IMR-90 (cell line): ENCODE measurements at regions not wholly inside any gene's neighbourhood (a gene's known extent, or its start where the extent isn't known, plus 50 kb on each side); places are given as distances from the start of the nearest gene placed in this dataset.

Source experiments
- ATAC-seq: fragments of 200-7000 bp; cut with Tn5 transposase; 2 replicates; pipeline ENCODE4 v1.9.1; 2020; ENCODE audit warnings: low read depth, mild to moderate bottlenecking, moderate library complexity
- BruUV-seq: library from RNA; stranded (reverse); fragments of 400-500 nt; replicated peaks from 2 replicates; lab custom pipeline; 2021; lab: Mats Ljungman, UMichigan
- CTCF ChIA-PET: fragments of 300-600 bp; formaldehyde crosslinking; extraction: SDS; loops from one replicate; lab custom pipeline; 2021; ENCODE audit warnings: antibody characterized with exemption; lab: Yijun Ruan, JAX
- POLR2A ChIA-PET: fragments of 300-600 bp; sonication (Branson Sonifier 250); formaldehyde crosslinking; loops from one replicate; lab custom pipeline; 2022; ENCODE audit warnings: antibody characterized with exemption; ENCODE audit not compliant: unreplicated experiment; lab: Charles Lee
- DNase-seq: peaks from one replicate; pipeline ENCODE4 v3.0.0; 2013
- H2AFZ ChIP-seq: replicated peaks from 2 replicates; pipeline ENCODE3; 2013; ENCODE audit warnings: low read length, mild to moderate bottlenecking; ENCODE audit not compliant: poor library complexity
- H2AK5ac ChIP-seq: 2 replicates; pipeline ENCODE4 v1.6.1; 2013; ENCODE audit warnings: low read depth, low read length, inconsistent platforms
- H2AK9ac ChIP-seq: replicated peaks from 2 replicates; pipeline ENCODE3; 2013; ENCODE audit warnings: mild to moderate bottlenecking, low read depth, low read length, moderate library complexity; ENCODE audit not compliant: poor library complexity
- H2BK120ac ChIP-seq: 2 replicates; pipeline ENCODE4 v1.6.1; 2013; ENCODE audit warnings: low read depth, low read length, inconsistent platforms
- H2BK15ac ChIP-seq: 3 replicates; pipeline ENCODE4 v1.6.1; 2013; ENCODE audit warnings: low read depth, low read length, inconsistent platforms
- H2BK20ac ChIP-seq: 2 replicates; pipeline ENCODE4 v1.6.1; 2013; ENCODE audit warnings: low read depth, mild to moderate bottlenecking, inconsistent platforms, low read length, moderate library complexity
- H2BK5ac ChIP-seq: 2 replicates; pipeline ENCODE4 v1.6.1; 2013; ENCODE audit warnings: mild to moderate bottlenecking, low read depth, low read length, inconsistent platforms; ENCODE audit not compliant: poor library complexity, severe bottlenecking
- H3K14ac ChIP-seq: replicated peaks from 2 replicates; pipeline ENCODE4 v1.6.1; 2013; ENCODE audit warnings: low read depth, low read length, inconsistent platforms
- H3K18ac ChIP-seq: 2 replicates; pipeline ENCODE4 v1.6.1; 2013; ENCODE audit warnings: low read depth, low read length, control low read depth
- H3K23ac ChIP-seq: 2 replicates; pipeline ENCODE4 v1.6.1; 2013; ENCODE audit warnings: low read depth, low read length, inconsistent platforms
- H3K27ac ChIP-seq: 2 replicates; pipeline ENCODE4 v1.5.1; 2013; ENCODE audit warnings: mild to moderate bottlenecking, control low read depth, low read length; ENCODE audit not compliant: insufficient read depth
- H3K27me3 ChIP-seq: 2 replicates; pipeline ENCODE4 v1.6.1; 2013; ENCODE audit warnings: low read length; ENCODE audit not compliant: control insufficient read depth, insufficient read depth
- H3K36me3 ChIP-seq: 2 replicates; pipeline ENCODE4 v1.6.1; 2013; ENCODE audit warnings: low read length, mixed read lengths; ENCODE audit not compliant: control insufficient read depth, insufficient read depth
- H3K4ac ChIP-seq: 2 replicates; pipeline ENCODE4 v1.6.1; 2013; ENCODE audit warnings: low read depth, low read length, inconsistent platforms
- H3K4me1 ChIP-seq: 2 replicates; pipeline ENCODE4 v1.6.1; 2013; ENCODE audit warnings: low read length, mixed read lengths; ENCODE audit not compliant: control insufficient read depth, insufficient read depth
- H3K4me2 ChIP-seq: 2 replicates; pipeline ENCODE4 v1.6.1; 2013; ENCODE audit warnings: low read depth, mild to moderate bottlenecking, control low read depth, low read length, moderate library complexity
- H3K4me3 ChIP-seq: 2 replicates; pipeline ENCODE4 v1.5.1; 2013; ENCODE audit warnings: low read depth, mild to moderate bottlenecking, control low read depth, low read length, moderate library complexity; ENCODE audit not compliant: insufficient read depth
- H3K56ac ChIP-seq: 2 replicates; pipeline ENCODE4 v1.6.1; 2013; ENCODE audit warnings: low read length, inconsistent platforms; ENCODE audit not compliant: insufficient read depth; ENCODE audit errors: extremely low read depth
- H3K79me1 ChIP-seq, 2 experiments: 2 replicates each; pipeline ENCODE4 v1.6.1; 2013; ENCODE audit warnings: low read length in 2 of 2, inconsistent platforms in 1 of 2, low read depth in 1 of 2
- H3K9ac ChIP-seq: 2 replicates; pipeline ENCODE4 v1.6.1; 2013; ENCODE audit warnings: low read depth, low read length, control low read depth
- H3K9me1 ChIP-seq: 2 replicates; pipeline ENCODE4 v1.6.1; 2013; ENCODE audit warnings: low read length, inconsistent platforms; ENCODE audit not compliant: insufficient read depth
- H3K9me3 ChIP-seq: 2 replicates; pipeline ENCODE4 v1.6.1; 2013; ENCODE audit warnings: low read length; ENCODE audit not compliant: control insufficient read depth, insufficient read depth
- H4K20me1 ChIP-seq: 2 replicates; pipeline ENCODE4 v1.6.1; 2013; ENCODE audit warnings: low read length, inconsistent platforms; ENCODE audit not compliant: insufficient read depth
- H4K5ac ChIP-seq: 2 replicates; pipeline ENCODE4 v1.6.1; 2013; ENCODE audit warnings: mild to moderate bottlenecking, low read depth, low read length, control low read depth
- H4K8ac ChIP-seq, 2 experiments: 2 replicates each; pipeline ENCODE4 v1.6.1; 2013; ENCODE audit warnings: low read depth in 2 of 2, low read length in 2 of 2, control low read depth in 1 of 2, inconsistent platforms in 1 of 2
- H4K91ac ChIP-seq: 2 replicates; pipeline ENCODE4 v1.6.1; 2013; ENCODE audit warnings: low read depth, low read length, inconsistent platforms; ENCODE audit not compliant: insufficient read depth
- BHLHE40 ChIP-seq: fragments of 150-350 bp; IDR thresholded peaks from 2 replicates; pipeline ENCODE4 v1.6.1; 2016; ENCODE audit warnings: mild to moderate bottlenecking, low read depth, low read length
- CEBPB ChIP-seq: IDR thresholded peaks from 2 replicates; pipeline ENCODE4 v1.6.1; 2012; ENCODE audit warnings: low read depth, low read length, improper control_type of control experiment
- CHD1 ChIP-seq: IDR thresholded peaks from 2 replicates; pipeline ENCODE4 v1.6.1; 2012; ENCODE audit warnings: low read depth, low read length, improper control_type of control experiment
- FOS ChIP-seq: fragments of 150-350 bp; IDR thresholded peaks from 2 replicates; pipeline ENCODE4 v1.6.1; 2016; ENCODE audit warnings: low read depth, low read length
- MAFK ChIP-seq: IDR thresholded peaks from 2 replicates; pipeline ENCODE4 v1.6.1; 2012; ENCODE audit warnings: low read depth, low read length, improper control_type of control experiment
- MAZ ChIP-seq: IDR thresholded peaks from 2 replicates; pipeline ENCODE4 v1.6.1; 2012; ENCODE audit warnings: low read depth, mild to moderate bottlenecking, low read length, improper control_type of control experiment, moderate library complexity, borderline replicate concordance
- MXI1 ChIP-seq: IDR thresholded peaks from 2 replicates; pipeline ENCODE4 v1.6.1; 2012; ENCODE audit warnings: low read depth, mild to moderate bottlenecking, low read length, moderate library complexity, borderline replicate concordance
- NFE2L2 ChIP-seq: fragments of 150-350 bp; IDR thresholded peaks from 2 replicates; pipeline ENCODE4 v1.6.1; 2016; ENCODE audit warnings: low read depth, mild to moderate bottlenecking, low read length
- POLR2A ChIP-seq: IDR thresholded peaks from 2 replicates; pipeline ENCODE4 v1.6.1; 2012; ENCODE audit warnings: mild to moderate bottlenecking, low read depth, low read length
- RAD21 ChIP-seq: IDR thresholded peaks from 2 replicates; pipeline ENCODE4 v1.6.1; 2012; ENCODE audit warnings: low read length, improper control_type of control experiment
- RCOR1 ChIP-seq: IDR thresholded peaks from 2 replicates; pipeline ENCODE4 v1.6.1; 2012; ENCODE audit warnings: mild to moderate bottlenecking, low read length, improper control_type of control experiment; ENCODE audit not compliant: insufficient replicate concordance
- RFX5 ChIP-seq: IDR thresholded peaks from 2 replicates; pipeline ENCODE4 v1.8.0; 2012; ENCODE audit warnings: low read depth, mild to moderate bottlenecking, low read length, moderate library complexity
- SMC3 ChIP-seq: fragments of 150-350 bp; IDR thresholded peaks from 2 replicates; pipeline ENCODE4 v1.6.1; 2016; ENCODE audit warnings: low read depth, mild to moderate bottlenecking, antibody characterized with exemption, low read length, moderate library complexity
- WGBS, 2 experiments: methylation state at CpG; one replicate each; pipeline versions ENCODE4 v1.1.5 to v1.1.7; 2013; ENCODE audit warnings: missing lambda C conversion rate in 2 of 2; ENCODE audit not compliant: insufficient read length in 1 of 2; ENCODE audit errors: extremely low coverage in 2 of 2; 5-methylcytosine and 5-hydroxymethylcytosine counted together
- dilution Hi-C: fragments of 300-500 bp; cut with HindIII; formaldehyde crosslinking; loops from one replicate; pipeline ENCODE4 v1.14.3; 2018; ENCODE audit warnings: low sequenced_read_pairs; ENCODE audit not compliant: unreplicated experiment
- in situ Hi-C: fragments of 300-500 bp; cut with MboI; formaldehyde crosslinking; loops from 3 replicates; pipeline ENCODE4 v1.14.3; 2019; ENCODE audit warnings: low sequenced_read_pairs, inconsistent platforms, mixed read lengths
- intact Hi-C: fragments of 100-400 bp; cut with micrococcal nuclease; formaldehyde crosslinking; loops from 2 replicates; pipeline ENCODE4 v1.10.0; 2022
- TF ChIP-seq, protein P1 (sequence below): fragments of 150-350 bp; IDR thresholded peaks from 2 replicates; pipeline ENCODE4 v1.6.1; 2016; ENCODE audit warnings: low read depth, mild to moderate bottlenecking, low read length, moderate library complexity, borderline replicate concordance
- TF ChIP-seq, protein P2 (sequence below): fragments of 150-350 bp; IDR thresholded peaks from 2 replicates; pipeline ENCODE4 v1.6.1; 2017; ENCODE audit warnings: mild to moderate bottlenecking, antibody characterized with exemption, low read length, low read depth
- TF ChIP-seq, protein P3 (sequence below): conservative IDR thresholded peaks from 2 replicates; pipeline ENCODE4 v1.5.1; 2012; ENCODE audit warnings: mild to moderate bottlenecking, low read depth, low read length, improper control_type of control experiment

DNA sequence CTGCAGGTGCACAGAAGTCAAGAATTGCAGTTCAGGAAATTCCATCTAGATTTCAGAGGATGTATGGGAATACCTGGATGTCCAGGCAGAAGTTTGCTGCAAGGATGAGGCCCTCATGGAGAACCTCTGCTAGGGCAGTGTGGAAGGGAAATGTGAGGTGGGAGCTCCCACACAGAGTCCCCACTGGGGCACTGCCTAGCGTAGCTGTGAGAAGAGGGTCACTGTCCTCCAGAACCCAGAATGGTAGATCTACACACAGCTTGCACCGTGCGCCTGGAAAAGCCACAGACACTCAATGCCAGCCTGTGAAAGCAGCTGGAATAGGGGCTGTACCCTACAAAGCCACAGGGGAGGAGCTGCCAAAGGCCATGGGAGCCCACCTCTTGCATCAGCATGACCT, 681.4 kb downstream of the EPHA7 start:
- WGBS, 2 experiments = no CpG with 5 or more reads among the region's 3 CpGs
- no peak overlapping the region for H3K23ac ChIP-seq
- no peak overlapping the region for H3K14ac ChIP-seq
- H4K20me1 ChIP-seq = no peaks in the 10 kb centered on the region
- no peak overlapping the region for H3K4ac ChIP-seq
- intact Hi-C loops = no loop called here
- DNase-seq = no peak
- H3K27ac ChIP-seq = no peak overlapping the region
- H3K9ac ChIP-seq = no peak overlapping the region
- H2BK5ac ChIP-seq = no peak overlapping the region
- no peak overlapping the region for H2BK20ac ChIP-seq
- in situ Hi-C loops = no loop called here
- no peaks in the 10 kb centered on the region for H3K36me3 ChIP-seq
- no peak overlapping the region for H4K5ac ChIP-seq
- H3K9me1 ChIP-seq = no peaks in the 10 kb centered on the region
- dilution Hi-C loops = no loop called here
- ATAC-seq = no peak
- H3K79me1 ChIP-seq = no peaks in the 10 kb centered on the region
- H3K18ac ChIP-seq = no peak overlapping the region
- TF ChIP-seq, protein P1, sequence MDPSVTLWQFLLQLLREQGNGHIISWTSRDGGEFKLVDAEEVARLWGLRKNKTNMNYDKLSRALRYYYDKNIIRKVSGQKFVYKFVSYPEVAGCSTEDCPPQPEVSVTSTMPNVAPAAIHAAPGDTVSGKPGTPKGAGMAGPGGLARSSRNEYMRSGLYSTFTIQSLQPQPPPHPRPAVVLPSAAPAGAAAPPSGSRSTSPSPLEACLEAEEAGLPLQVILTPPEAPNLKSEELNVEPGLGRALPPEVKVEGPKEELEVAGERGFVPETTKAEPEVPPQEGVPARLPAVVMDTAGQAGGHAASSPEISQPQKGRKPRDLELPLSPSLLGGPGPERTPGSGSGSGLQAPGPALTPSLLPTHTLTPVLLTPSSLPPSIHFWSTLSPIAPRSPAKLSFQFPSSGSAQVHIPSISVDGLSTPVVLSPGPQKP = no peak
- no peak for TF ChIP-seq RFX5
- TF ChIP-seq, protein P2, sequence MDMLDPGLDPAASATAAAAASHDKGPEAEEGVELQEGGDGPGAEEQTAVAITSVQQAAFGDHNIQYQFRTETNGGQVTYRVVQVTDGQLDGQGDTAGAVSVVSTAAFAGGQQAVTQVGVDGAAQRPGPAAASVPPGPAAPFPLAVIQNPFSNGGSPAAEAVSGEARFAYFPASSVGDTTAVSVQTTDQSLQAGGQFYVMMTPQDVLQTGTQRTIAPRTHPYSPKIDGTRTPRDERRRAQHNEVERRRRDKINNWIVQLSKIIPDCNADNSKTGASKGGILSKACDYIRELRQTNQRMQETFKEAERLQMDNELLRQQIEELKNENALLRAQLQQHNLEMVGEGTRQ = no peak
- no peak for TF ChIP-seq MXI1
- TF ChIP-seq SMC3 = no peak
- no peak for TF ChIP-seq CHD1
- no peak for TF ChIP-seq MAFK
- no peak for TF ChIP-seq BHLHE40
- no peak for TF ChIP-seq CEBPB
- TF ChIP-seq MAZ = no peak
- TF ChIP-seq POLR2A = no peak
- TF ChIP-seq, protein P3, sequence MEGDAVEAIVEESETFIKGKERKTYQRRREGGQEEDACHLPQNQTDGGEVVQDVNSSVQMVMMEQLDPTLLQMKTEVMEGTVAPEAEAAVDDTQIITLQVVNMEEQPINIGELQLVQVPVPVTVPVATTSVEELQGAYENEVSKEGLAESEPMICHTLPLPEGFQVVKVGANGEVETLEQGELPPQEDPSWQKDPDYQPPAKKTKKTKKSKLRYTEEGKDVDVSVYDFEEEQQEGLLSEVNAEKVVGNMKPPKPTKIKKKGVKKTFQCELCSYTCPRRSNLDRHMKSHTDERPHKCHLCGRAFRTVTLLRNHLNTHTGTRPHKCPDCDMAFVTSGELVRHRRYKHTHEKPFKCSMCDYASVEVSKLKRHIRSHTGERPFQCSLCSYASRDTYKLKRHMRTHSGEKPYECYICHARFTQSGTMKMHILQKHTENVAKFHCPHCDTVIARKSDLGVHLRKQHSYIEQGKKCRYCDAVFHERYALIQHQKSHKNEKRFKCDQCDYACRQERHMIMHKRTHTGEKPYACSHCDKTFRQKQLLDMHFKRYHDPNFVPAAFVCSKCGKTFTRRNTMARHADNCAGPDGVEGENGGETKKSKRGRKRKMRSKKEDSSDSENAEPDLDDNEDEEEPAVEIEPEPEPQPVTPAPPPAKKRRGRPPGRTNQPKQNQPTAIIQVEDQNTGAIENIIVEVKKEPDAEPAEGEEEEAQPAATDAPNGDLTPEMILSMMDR = no peak
- no peak for TF ChIP-seq NFE2L2
- TF ChIP-seq RCOR1 = no peak
- TF ChIP-seq RAD21 = no peak
- TF ChIP-seq FOS = no peak
- H2AK5ac ChIP-seq = no peak overlapping the region
- no peak overlapping the region for H2AK9ac ChIP-seq
- H3K56ac ChIP-seq = no peak overlapping the region
- CTCF ChIA-PET = no interaction called here
- H3K4me3 ChIP-seq = no peak overlapping the region
- no peak overlapping the region for H2BK120ac ChIP-seq
- no peaks in the 10 kb centered on the region for H3K27me3 ChIP-seq
- no TSS peak for BruUV-seq
- no peak overlapping the region for H3K4me2 ChIP-seq
- no peaks in the 10 kb centered on the region for H3K9me3 ChIP-seq
- H2BK15ac ChIP-seq = no peak overlapping the region
- POLR2A ChIA-PET = no interaction called here
- no peak overlapping the region for H4K91ac ChIP-seq
- no peak overlapping the region for H2AFZ ChIP-seq
- no peaks in the 10 kb centered on the region for H3K4me1 ChIP-seq
- H4K8ac ChIP-seq = no peak overlapping the region
